GM21576 (cell line): ENCODE measurements at regions not wholly inside any gene's neighbourhood (a gene's known extent, or its start where the extent isn't known, plus 50 kb on each side); places are given as distances from the start of the nearest gene placed in this dataset.
"Not testable (repeated sequence)": the region's sequence is repeated elsewhere in the genome, so short reads cannot be mapped to it uniquely, and the experiment has no call there.

Source experiments
- ATAC-seq: cut with Tn5 transposase; IDR thresholded peaks from one replicate; pipeline ENCODE4 v1.9.1; 2021; ENCODE audit warnings: mild to moderate bottlenecking, moderate library complexity; ENCODE audit not compliant: unreplicated experiment

GRCh38 chrX:39425124-39425806 is 624.0 kb downstream of the MID1IP1 start:
- no peak for ATAC-seq

- ATAC-seq: no peak
Measured at GRCh38 chrX:39426101-39426500, 624.8 kb downstream of the MID1IP1 start.

GRCh38 chrX:39427492-39427891 is 626.2 kb downstream of the MID1IP1 start:
- no peak for ATAC-seq

GRCh38 chrX:39427906-39428305 is 626.6 kb downstream of the MID1IP1 start:
- no peak for ATAC-seq

GRCh38 chrX:39430551-39430950 is 629.3 kb downstream of the MID1IP1 start:
- no peak for ATAC-seq

- ATAC-seq: no peak
Measured at GRCh38 chrX:39431893-39432292, 630.6 kb downstream of the MID1IP1 start.

GRCh38 chrX:39434671-39435070 is 633.4 kb downstream of the MID1IP1 start:
- not testable (repeated sequence) for ATAC-seq

GRCh38 chrX:39436538-39436937 is 635.3 kb downstream of the MID1IP1 start:
- ATAC-seq: not testable (repeated sequence)

GRCh38 chrX:39437670-39438441 is 636.6 kb downstream of the MID1IP1 start:
- no peak for ATAC-seq

- no peak for ATAC-seq
Measured at GRCh38 chrX:39438603-39439602, 637.6 kb downstream of the MID1IP1 start.

GRCh38 chrX:39439906-39440798 is 638.9 kb downstream of the MID1IP1 start:
- peak; percentile 61 for ATAC-seq

GRCh38 chrX:39440799-39441284 is 639.6 kb downstream of the MID1IP1 start:
- ATAC-seq: no peak

- ATAC-seq: no peak
Measured at GRCh38 chrX:39442332-39442731, 641.1 kb downstream of the MID1IP1 start.

- ATAC-seq: no peak
Measured at GRCh38 chrX:39443240-39443639, 642.0 kb downstream of the MID1IP1 start.

- ATAC-seq: no peak
Measured at GRCh38 chrX:39445336-39445735, 644.1 kb downstream of the MID1IP1 start.

GRCh38 chrX:39449352-39449751 is 648.1 kb downstream of the MID1IP1 start:
- no peak for ATAC-seq

GRCh38 chrX:39450234-39450977 is 647.4 kb downstream of the BCOR start:
- no peak for ATAC-seq

- no peak for ATAC-seq
Measured at GRCh38 chrX:39451046-39451445, 646.7 kb downstream of the BCOR start.

GRCh38 chrX:39452401-39452800 is 645.4 kb downstream of the BCOR start:
- ATAC-seq: no peak
